Prostate gland (tissue), 2 donors: ENCODE measurements at regions not wholly inside any gene's neighbourhood (a gene's known extent, or its start where the extent isn't known, plus 50 kb on each side); places are given as distances from the start of the nearest gene placed in this dataset.
A peak's percentile ranks its signal among the peaks of the same experiment; 100 is the strongest.

ENCODE experiments used
- DNase-seq: peaks from one replicate; pipeline ENCODE4 v3.0.0-alpha.2; 2019; ENCODE audit warnings: low spot score
- H3K27ac ChIP-seq, 2 donors: fragments of 200-600 bp; sonication (generic); 2 replicates each; pipeline ENCODE4 v1.5.1; 2017 to 2019
- H3K27me3 ChIP-seq: fragments of 200-600 bp; sonication (generic); replicated peaks from 2 replicates; pipeline ENCODE4 v1.5.1; 2019; ENCODE audit not compliant: insufficient read depth
- H3K36me3 ChIP-seq, 2 donors: fragments of 200-600 bp; sonication (generic); 1 replicate in 1 of 2; 2 replicates in 1 of 2; pipeline versions ENCODE4 v1.5.1 to v1.8.1; 2017 to 2019
- H3K4me1 ChIP-seq: fragments of 200-600 bp; sonication (generic); replicated peaks from 2 replicates; pipeline ENCODE4 v1.5.1; 2019
- H3K4me3 ChIP-seq, 2 donors: fragments of 200-600 bp; sonication (generic); 2 replicates each; pipeline ENCODE4 v1.5.1; 2017 to 2019
- H3K9me3 ChIP-seq: fragments of 200-600 bp; sonication (generic); 2 replicates; pipeline ENCODE4 v1.5.1; 2017
- CTCF ChIP-seq, 4 experiments: fragments of 200-600 bp in 2 of 4; fragments of 450-650 bp in 2 of 4; sonication (generic) in 2 of 4; IDR thresholded peaks; 1 replicate in 3 of 4; 2 replicates in 1 of 4; pipeline ENCODE4 v1.5.1; 2016 to 2019; ENCODE audit warnings: antibody characterized with exemption in 4 of 4, mild to moderate bottlenecking in 2 of 4, moderate library complexity in 2 of 4
- POLR2A ChIP-seq: fragments of 450-650 bp; IDR thresholded peaks from one replicate; pipeline ENCODE4 v1.6.1; 2016; ENCODE audit warnings: antibody characterized with exemption, mild to moderate bottlenecking
- POLR2AphosphoS5 ChIP-seq: sonication (generic); formaldehyde crosslinking; IDR thresholded peaks from one replicate; pipeline ENCODE4 v1.6.1; 2017; ENCODE audit warnings: antibody characterized with exemption
- WGBS: methylation state at CpG from one replicate; pipeline ENCODE4 v1.1.5; 2018; 5-methylcytosine and 5-hydroxymethylcytosine counted together
- intact Hi-C: fragments of 100-400 bp; cut with DNase I; formaldehyde crosslinking; loops from one replicate; pipeline ENCODE4 v1.14.2; 2022

- TF ChIP-seq POLR2AphosphoS5: no peak
- no peak for TF ChIP-seq CTCF (IDR thresholded peaks at IDR 0.05)
- no peak for TF ChIP-seq POLR2A
- Histone ChIP-seq H3K27me3 (no peaks in the 10 kb centered on the region), H3K36me3 (no peaks in the 10 kb centered on the region), H3K4me3 (no peak overlapping the region), H3K27ac (no peak overlapping the region), H3K9me3 (no peaks in the 10 kb centered on the region), H3K4me1 (no peaks in the 10 kb centered on the region)
- 89% methylated on average over 3 of the region's 3 CpGs for WGBS
- intact Hi-C loops: no loop called here
- DNase-seq: no peak
Observed at GRCh38 chr13:46498650-46499049, 54.3 kb upstream of the LRCH1 start.

DNA sequence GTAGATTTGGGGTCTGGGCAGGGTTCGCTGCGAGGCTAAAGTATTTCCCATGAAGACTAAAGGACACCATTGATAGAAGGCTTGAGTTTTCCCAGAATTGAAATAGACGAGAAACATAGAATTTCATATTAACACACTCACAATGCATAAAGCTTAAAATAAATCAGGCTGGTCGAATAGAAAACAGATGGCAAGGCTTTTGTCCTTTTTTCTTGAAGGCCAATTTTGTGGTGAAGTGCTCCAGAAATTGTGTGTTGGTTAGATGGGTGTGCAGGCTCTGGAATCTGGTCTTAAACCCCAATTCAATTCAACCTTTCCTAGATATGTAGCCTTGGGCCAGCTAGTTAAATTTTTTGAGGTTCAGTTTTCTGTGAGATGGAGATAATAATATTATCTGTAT is 56.9 kb upstream of the LRCH1 start:
- no peaks in the 10 kb centered on the region for H3K36me3 ChIP-seq
- no peak overlapping the region for H3K27ac ChIP-seq
- H3K4me3 ChIP-seq: no peak overlapping the region
- TF ChIP-seq POLR2A (no peak), POLR2AphosphoS5 (no peak), CTCF (IDR thresholded peaks at IDR 0.05) (no peak)
- H3K27me3 ChIP-seq: no peaks in the 10 kb centered on the region
- H3K4me1 ChIP-seq: no peaks in the 10 kb centered on the region
- no peaks in the 10 kb centered on the region for H3K9me3 ChIP-seq
- no peak for DNase-seq
- intact Hi-C loops: no loop called here
- WGBS: 84% methylated on average over 4 of the region's 4 CpGs

DNA sequence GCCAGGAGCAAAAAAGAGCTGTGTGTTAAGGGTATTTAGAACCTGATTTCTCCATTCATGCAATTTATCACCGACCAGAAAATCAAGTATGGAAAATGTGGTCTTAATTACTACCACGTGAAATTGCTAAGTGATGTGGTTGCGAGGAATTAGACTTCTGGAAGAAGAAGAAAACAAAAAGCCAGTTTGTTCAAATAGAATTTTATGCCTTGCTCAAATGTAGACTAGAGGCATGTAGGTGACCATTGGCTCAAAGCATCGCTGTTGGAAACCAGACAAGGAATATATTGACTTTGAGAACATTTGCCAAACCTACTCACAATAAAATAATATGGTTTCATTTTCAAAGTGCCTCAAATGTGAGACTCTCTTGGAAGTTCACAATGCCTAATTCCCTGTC is 57.3 kb upstream of the LRCH1 start:
- TF ChIP-seq POLR2AphosphoS5 (peak; percentile 39), CTCF (IDR thresholded peaks at IDR 0.05) (no peak), POLR2A (no peak)

DNA sequence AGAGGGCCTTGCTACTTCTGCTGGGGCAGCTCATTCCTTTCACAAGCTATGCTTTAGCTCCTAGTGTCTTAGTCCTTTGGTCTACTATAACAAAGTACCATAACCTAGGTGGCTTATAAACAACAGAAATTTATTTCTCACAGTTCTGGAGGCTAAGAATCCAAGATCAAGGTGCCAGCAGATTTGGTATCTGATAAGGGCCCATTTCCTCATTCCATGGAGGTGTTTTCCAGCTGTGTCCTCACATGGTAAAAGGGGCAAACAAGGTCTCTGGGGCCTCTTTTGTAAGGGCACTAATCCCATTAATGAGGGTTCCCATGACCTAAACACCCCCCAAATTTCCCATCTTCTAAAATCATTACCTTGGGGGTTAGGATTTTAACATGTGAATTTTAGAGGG is 57.9 kb upstream of the LRCH1 start:
- H3K4me1 ChIP-seq: no peaks in the 10 kb centered on the region
- peak overlapping the region in 1 of 2 donors; percentile 9 for H3K27ac ChIP-seq
- H3K36me3 ChIP-seq: no peaks in the 10 kb centered on the region
- no peak for DNase-seq
- no peaks in the 10 kb centered on the region for H3K27me3 ChIP-seq
- no peak overlapping the region for H3K4me3 ChIP-seq
- H3K9me3 ChIP-seq: no peaks in the 10 kb centered on the region
- intact Hi-C loops: no loop called here
- TF ChIP-seq CTCF (IDR thresholded peaks at IDR 0.05) (no peak), POLR2AphosphoS5 (no peak), POLR2A (no peak)

More for the DNA sequence above, 57.3 kb upstream of the LRCH1 start:
- no peaks in the 10 kb centered on the region for H3K4me1 ChIP-seq
- WGBS: 30% methylated on average over 4 of the region's 4 CpGs
- H3K4me3 ChIP-seq: no peak overlapping the region
- H3K36me3 ChIP-seq: no peaks in the 10 kb centered on the region
- peak; percentile 42 for DNase-seq
- H3K9me3 ChIP-seq: no peaks in the 10 kb centered on the region
- H3K27me3 ChIP-seq: no peaks in the 10 kb centered on the region
- H3K27ac ChIP-seq: peak overlapping the region in 1 of 2 donors; percentile 9
- intact Hi-C loops: no loop called here

GRCh38 chr13:46492946-46493345 is 60.0 kb upstream of the LRCH1 start:
- peak; percentile 46 for DNase-seq
- H3K4me1 ChIP-seq: no peaks in the 10 kb centered on the region
- WGBS: 0% methylated on average over 1 of the region's 1 CpG
- H3K27ac ChIP-seq: no peak overlapping the region
- H3K9me3 ChIP-seq: no peaks in the 10 kb centered on the region
- no peak overlapping the region for H3K4me3 ChIP-seq
- no peak for TF ChIP-seq POLR2A
- peak; percentile 82 for TF ChIP-seq POLR2AphosphoS5
- peak in 3 of 4 experiments; percentile 58 to 74 (median 73) for TF ChIP-seq CTCF (IDR thresholded peaks at IDR 0.05)
- H3K27me3 ChIP-seq: no peaks in the 10 kb centered on the region
- no peaks in the 10 kb centered on the region for H3K36me3 ChIP-seq
- intact Hi-C loops: loop anchor here (5.0 kb wide), 2 partner anchors 59 to 229 kb away; partner anchors contain the start of gene LRCH1
